Right lobe of liver (tissue), 4 donors: ENCODE measurements at regions not wholly inside any gene's neighbourhood (a gene's known extent, or its start where the extent isn't known, plus 50 kb on each side); places are given as distances from the start of the nearest gene placed in this dataset.

Source experiments
- POLR2A ChIP-seq: fragments of 450-650 bp; IDR thresholded peaks from one replicate; pipeline ENCODE4 v1.6.1; 2017; ENCODE audit warnings: antibody characterized with exemption, mild to moderate bottlenecking
- TF ChIP-seq, protein P1 (sequence below), 4 donors: fragments of 200-600 bp in 3 of 4; fragments of 450-650 bp in 1 of 4; IDR thresholded peaks; one replicate each; pipeline versions ENCODE4 v1.5.1 to v1.8.0; 2016 to 2022; ENCODE audit warnings: antibody characterized with exemption in 4 of 4, mild to moderate bottlenecking in 2 of 4
- donor health status: DM: no; HTN: no; CAD: no.
- donor health status: DM: no; HTN: no; CAD: no.
- donor health status: DM: no; HTN: yes; CAD: no.

GRCh38 chr15:95581595-95581994, 748.9 kb upstream of the NR2F2 start:
- no peak for TF ChIP-seq POLR2A
- TF ChIP-seq, protein P1, sequence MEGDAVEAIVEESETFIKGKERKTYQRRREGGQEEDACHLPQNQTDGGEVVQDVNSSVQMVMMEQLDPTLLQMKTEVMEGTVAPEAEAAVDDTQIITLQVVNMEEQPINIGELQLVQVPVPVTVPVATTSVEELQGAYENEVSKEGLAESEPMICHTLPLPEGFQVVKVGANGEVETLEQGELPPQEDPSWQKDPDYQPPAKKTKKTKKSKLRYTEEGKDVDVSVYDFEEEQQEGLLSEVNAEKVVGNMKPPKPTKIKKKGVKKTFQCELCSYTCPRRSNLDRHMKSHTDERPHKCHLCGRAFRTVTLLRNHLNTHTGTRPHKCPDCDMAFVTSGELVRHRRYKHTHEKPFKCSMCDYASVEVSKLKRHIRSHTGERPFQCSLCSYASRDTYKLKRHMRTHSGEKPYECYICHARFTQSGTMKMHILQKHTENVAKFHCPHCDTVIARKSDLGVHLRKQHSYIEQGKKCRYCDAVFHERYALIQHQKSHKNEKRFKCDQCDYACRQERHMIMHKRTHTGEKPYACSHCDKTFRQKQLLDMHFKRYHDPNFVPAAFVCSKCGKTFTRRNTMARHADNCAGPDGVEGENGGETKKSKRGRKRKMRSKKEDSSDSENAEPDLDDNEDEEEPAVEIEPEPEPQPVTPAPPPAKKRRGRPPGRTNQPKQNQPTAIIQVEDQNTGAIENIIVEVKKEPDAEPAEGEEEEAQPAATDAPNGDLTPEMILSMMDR (IDR thresholded peaks at IDR 0.05) = no peak
